ENCODE measurements at regions not wholly inside any gene's neighbourhood (a gene's known extent, or its start where the extent isn't known, plus 50 kb on each side); places are given as distances from the start of the nearest gene placed in this dataset.

DNA sequence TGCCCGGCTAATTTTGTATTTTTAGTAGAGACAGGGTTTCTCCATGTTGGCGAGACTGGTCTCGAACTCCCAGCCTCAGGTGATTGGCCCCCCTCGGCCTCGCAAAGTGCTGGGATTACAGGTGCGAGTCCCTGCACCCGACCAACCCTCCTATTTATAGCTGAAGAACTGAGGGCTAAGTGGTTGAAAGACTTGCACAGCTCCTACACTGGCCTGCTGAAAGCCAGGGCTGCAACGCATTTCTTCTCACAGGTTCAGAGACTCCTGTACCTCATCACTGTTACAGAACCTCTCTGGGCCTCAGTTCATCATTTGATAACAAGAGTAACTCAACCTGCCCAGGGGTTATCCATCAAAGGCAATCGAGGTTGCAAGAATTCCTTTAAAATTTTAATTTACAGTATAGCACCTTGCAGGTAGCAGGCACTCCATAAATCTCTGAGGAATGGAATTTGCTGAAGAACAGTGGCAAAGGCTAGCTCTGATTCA, 626.5 kb upstream of the TBL1XR1 start:
- Histone ChIP-seq H3K27ac (ENCODE audit: low read length in 2 of 2) (no peak overlapping the region), H2AFZ (ENCODE audit: insufficient read depth, low read depth, low read length, poor library complexity, severe bottlenecking) (no peak overlapping the region), H3K4me2 (replicated peaks; ENCODE audit: low read depth, low read length, poor library complexity, severe bottlenecking) (no peak overlapping the region), H3K9me3 (ENCODE audit: control extremely low read depth in 1 of 3, control insufficient read depth in 2 of 3, insufficient read depth in 1 of 3, low read length in 2 of 3) (no peaks in the 10 kb centered on the region), H3K4me1 (ENCODE audit: control insufficient read depth in 2 of 2, insufficient read depth in 2 of 2, low read length in 2 of 2) (peaks cover 10 to 14% of the 10 kb centered on the region in 2 donors), H4K20me1 (ENCODE audit: control insufficient read depth, insufficient read depth, low read length, poor library complexity, severe bottlenecking) (no peaks in the 10 kb centered on the region), H3K27me3 (replicated peaks in 1 of 4; ENCODE audit: control extremely low read depth in 1 of 4, control insufficient read depth in 3 of 4, insufficient read depth in 4 of 4, low read length in 3 of 4) (no peaks in the 10 kb centered on the region), H3K4me3 (ENCODE audit: control extremely low read depth in 1 of 5, extremely low read depth in 1 of 5, insufficient read depth in 1 of 5, low read depth in 2 of 5, low read length in 4 of 5) (no peak overlapping the region), H3K9ac (ENCODE audit: low read length) (no peak overlapping the region), H3K36me3 (replicated peaks in 1 of 2; ENCODE audit: control extremely low read depth in 1 of 2, control insufficient read depth in 1 of 2, extremely low read depth in 1 of 2, insufficient read depth in 2 of 2, low read length in 1 of 2) (no peaks in the 10 kb centered on the region), H3K79me2 (ENCODE audit: control insufficient read depth, insufficient read depth, low read length) (no peaks in the 10 kb centered on the region)
- TF ChIP-seq, protein P1, sequence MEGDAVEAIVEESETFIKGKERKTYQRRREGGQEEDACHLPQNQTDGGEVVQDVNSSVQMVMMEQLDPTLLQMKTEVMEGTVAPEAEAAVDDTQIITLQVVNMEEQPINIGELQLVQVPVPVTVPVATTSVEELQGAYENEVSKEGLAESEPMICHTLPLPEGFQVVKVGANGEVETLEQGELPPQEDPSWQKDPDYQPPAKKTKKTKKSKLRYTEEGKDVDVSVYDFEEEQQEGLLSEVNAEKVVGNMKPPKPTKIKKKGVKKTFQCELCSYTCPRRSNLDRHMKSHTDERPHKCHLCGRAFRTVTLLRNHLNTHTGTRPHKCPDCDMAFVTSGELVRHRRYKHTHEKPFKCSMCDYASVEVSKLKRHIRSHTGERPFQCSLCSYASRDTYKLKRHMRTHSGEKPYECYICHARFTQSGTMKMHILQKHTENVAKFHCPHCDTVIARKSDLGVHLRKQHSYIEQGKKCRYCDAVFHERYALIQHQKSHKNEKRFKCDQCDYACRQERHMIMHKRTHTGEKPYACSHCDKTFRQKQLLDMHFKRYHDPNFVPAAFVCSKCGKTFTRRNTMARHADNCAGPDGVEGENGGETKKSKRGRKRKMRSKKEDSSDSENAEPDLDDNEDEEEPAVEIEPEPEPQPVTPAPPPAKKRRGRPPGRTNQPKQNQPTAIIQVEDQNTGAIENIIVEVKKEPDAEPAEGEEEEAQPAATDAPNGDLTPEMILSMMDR (IDR thresholded peaks at IDR 0.05) = no peak
- CTCF ChIA-PET = no interaction called here
- DNase-seq = no peak
- Mint-ChIP-seq H3K27ac (no peak overlapping the region), H3K4me1 (peaks cover 9% of the 10 kb centered on the region), H3K27me3 (no peaks in the 10 kb centered on the region), H3K4me3 (no peak overlapping the region), H3K9me3 (ENCODE audit: insufficient read depth) (no peaks in the 10 kb centered on the region)
- no peak for ATAC-seq (ENCODE audit: low read depth)
- 94% methylated on average over 6 of the region's 9 CpGs for WGBS (ENCODE audit: insufficient coverage)
- intact Hi-C loops (cut with micrococcal nuclease) = no loop called here
- POLR2A ChIA-PET = no interaction called here

DNA sequence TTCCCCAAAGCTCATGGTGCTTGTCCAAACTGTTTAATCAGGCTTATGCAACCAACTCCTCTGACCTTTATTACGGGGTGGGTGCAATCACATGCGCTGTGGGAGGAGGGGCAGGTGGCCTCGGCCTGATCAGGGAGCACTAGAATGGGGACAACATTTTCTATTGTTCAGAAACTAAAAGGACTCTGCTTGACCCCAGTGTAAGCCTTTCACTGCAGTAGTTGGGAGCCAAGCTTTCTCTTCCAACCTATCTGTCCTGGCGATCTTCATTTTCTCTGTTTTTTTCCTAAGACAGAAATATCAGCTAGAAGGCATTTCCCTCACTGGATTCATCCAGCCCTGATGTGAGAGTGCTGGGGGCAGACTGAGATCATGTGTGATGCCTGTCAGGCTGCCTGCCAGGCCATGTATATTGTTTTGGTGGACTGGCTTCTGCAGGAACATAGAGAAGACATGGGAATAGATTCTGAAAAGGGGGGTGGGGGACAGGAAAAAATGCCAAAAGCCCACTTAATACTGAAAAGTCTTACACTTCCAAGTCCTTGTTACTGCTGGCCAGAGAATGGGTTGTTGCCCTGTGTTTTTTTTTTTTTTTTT, 627.0 kb upstream of the TBL1XR1 start:
- no peak overlapping the region for H2AFZ ChIP-seq (ENCODE audit: insufficient read depth, low read depth, low read length, poor library complexity, severe bottlenecking)
- no peak overlapping the region for H3K27ac Mint-ChIP-seq

More for the DNA sequence above, 627.0 kb upstream of the TBL1XR1 start:
- intact Hi-C loops (cut with micrococcal nuclease) = no loop called here
- no peak overlapping the region for H3K9ac ChIP-seq (ENCODE audit: low read length)
- H3K79me2 ChIP-seq (ENCODE audit: control insufficient read depth, insufficient read depth, low read length) = no peaks in the 10 kb centered on the region
- CTCF ChIA-PET = no interaction called here
- WGBS (ENCODE audit: insufficient coverage) = no CpG with 5 or more reads among the region's 4 CpGs
- no peaks in the 10 kb centered on the region for H3K27me3 Mint-ChIP-seq
- POLR2A ChIA-PET = no interaction called here
- TF ChIP-seq, protein P1 (IDR thresholded peaks at IDR 0.05) = no peak
- no peak for TF ChIP-seq EZH2 (IDR thresholded peaks at IDR 0.05; ENCODE audit: borderline replicate concordance, insufficient read depth, low read depth, low read length, poor library complexity, severe bottlenecking)
- H4K20me1 ChIP-seq (ENCODE audit: control insufficient read depth, insufficient read depth, low read length, poor library complexity, severe bottlenecking) = no peaks in the 10 kb centered on the region
- H3K27me3 ChIP-seq (replicated peaks in 1 of 4; ENCODE audit: control extremely low read depth in 1 of 4, control insufficient read depth in 3 of 4, insufficient read depth in 4 of 4, low read length in 3 of 4) = no peaks in the 10 kb centered on the region
- no peak overlapping the region for H3K4me3 ChIP-seq (ENCODE audit: control extremely low read depth in 1 of 5, extremely low read depth in 1 of 5, insufficient read depth in 1 of 5, low read depth in 2 of 5, low read length in 4 of 5)
- no peak overlapping the region for H3K4me2 ChIP-seq (replicated peaks; ENCODE audit: low read depth, low read length, poor library complexity, severe bottlenecking)
- no peaks in the 10 kb centered on the region for H3K36me3 ChIP-seq (replicated peaks in 1 of 2; ENCODE audit: control extremely low read depth in 1 of 2, control insufficient read depth in 1 of 2, extremely low read depth in 1 of 2, insufficient read depth in 2 of 2, low read length in 1 of 2)
- peaks cover 9% of the 10 kb centered on the region for H3K4me1 Mint-ChIP-seq
- H3K27ac ChIP-seq (ENCODE audit: low read length in 2 of 2) = no peak overlapping the region
- ATAC-seq (ENCODE audit: low read depth) = no peak
- no peak overlapping the region for H3K4me3 Mint-ChIP-seq
- DNase-seq = no peak
- H3K4me1 ChIP-seq (ENCODE audit: control insufficient read depth in 2 of 2, insufficient read depth in 2 of 2, low read length in 2 of 2) = peaks cover 10 to 14% of the 10 kb centered on the region in 2 donors
- no peaks in the 10 kb centered on the region for H3K9me3 ChIP-seq (ENCODE audit: control extremely low read depth in 1 of 3, control insufficient read depth in 2 of 3, insufficient read depth in 1 of 3, low read length in 2 of 3)
- H3K9me3 Mint-ChIP-seq (ENCODE audit: insufficient read depth) = no peaks in the 10 kb centered on the region
